ENCODE measurements at regions not wholly inside any gene's neighbourhood (a gene's known extent, or its start where the extent isn't known, plus 50 kb on each side); places are given as distances from the start of the nearest gene placed in this dataset.

GRCh38 chr10:6342096-6342685 is 139.5 kb downstream of the PFKFB3 start:
- no peak for DNase-seq (ENCODE audit: low spot score)

- no peak for DNase-seq (ENCODE audit: low spot score)
Observed at GRCh38 chr10:6343305-6344010, 140.7 kb downstream of the PFKFB3 start.

GRCh38 chr10:6345404-6345803 is 142.7 kb downstream of the PFKFB3 start:
- DNase-seq (ENCODE audit: low spot score), result no peak

- DNase-seq (ENCODE audit: low spot score), result no peak
Observed at GRCh38 chr10:6346631-6347030, 143.9 kb downstream of the PFKFB3 start.

GRCh38 chr10:6347391-6347951 is 144.7 kb downstream of the PFKFB3 start:
- DNase-seq (ENCODE audit: low spot score), result no peak

DNA sequence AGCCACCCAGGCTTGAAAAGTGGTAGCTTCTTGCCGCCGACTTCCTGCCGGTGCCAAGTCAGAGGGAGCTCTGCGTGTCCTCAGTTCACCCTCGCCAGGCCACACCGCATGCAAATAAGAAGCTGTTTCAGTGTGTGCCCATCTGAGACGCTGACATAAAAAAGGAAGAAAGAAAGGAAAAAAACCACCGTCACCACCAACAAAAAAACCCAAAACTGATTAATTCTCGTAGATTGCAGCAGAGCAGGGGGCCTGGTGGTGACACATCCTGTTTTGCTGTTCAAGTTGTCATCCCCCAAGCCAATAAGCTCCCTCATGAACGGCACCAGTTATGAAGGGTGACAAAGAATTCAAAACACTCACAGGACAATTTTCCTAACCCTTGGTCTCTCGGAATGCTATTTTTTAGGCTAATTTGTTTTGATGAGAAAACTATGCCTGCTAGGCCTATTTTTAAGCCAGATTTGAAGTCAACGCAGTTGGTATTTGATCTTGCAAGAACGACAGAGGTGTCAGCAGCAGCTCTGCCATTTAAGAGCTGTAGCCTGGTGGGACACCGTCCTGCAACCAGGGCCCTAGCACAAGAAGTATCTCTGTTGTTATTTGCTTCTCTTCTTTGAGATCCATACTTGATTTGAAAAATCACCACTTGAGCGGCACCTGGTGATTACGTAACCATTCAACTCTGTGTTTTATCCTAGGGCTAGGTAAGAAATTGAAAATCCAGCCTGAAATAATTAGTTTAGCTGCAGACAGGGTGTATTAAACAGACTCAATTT is 145.6 kb downstream of the PFKFB3 start:
- no peak for DNase-seq (ENCODE audit: low spot score)

GRCh38 chr10:6349846-6350535 is 147.3 kb downstream of the PFKFB3 start:
- no peak for DNase-seq (ENCODE audit: low spot score)

DNA sequence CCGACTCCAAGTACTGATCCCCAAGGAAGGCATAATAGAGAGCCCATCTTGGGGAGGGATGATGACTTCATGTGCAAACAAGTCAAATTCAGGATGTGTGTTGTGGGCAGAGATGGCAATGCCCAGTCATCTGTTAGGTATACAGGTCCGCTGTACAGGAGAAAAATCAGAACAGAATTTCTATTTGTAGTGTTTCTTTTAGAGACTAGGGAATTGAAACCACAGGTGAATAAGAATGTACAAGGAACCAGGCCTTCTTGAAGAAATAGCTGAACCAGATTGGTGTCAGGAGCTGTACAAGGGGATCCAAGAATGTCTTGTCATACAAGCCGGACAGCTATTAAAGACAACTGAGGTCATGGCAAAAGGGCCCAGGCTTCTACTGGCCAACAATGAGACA is 147.9 kb downstream of the PFKFB3 start:
- DNase-seq (ENCODE audit: low spot score), result no peak

- DNase-seq (ENCODE audit: low spot score), result no peak
Observed at GRCh38 chr10:6351495-6351894, 148.8 kb downstream of the PFKFB3 start.

GRCh38 chr10:6353526-6353925 is 150.8 kb downstream of the PFKFB3 start:
- DNase-seq (ENCODE audit: low spot score), result no peak

- DNase-seq (ENCODE audit: low spot score), result no peak
Observed at GRCh38 chr10:6354168-6354772, 151.5 kb downstream of the PFKFB3 start.

GRCh38 chr10:6356280-6356793 is 153.6 kb downstream of the PFKFB3 start:
- no peak for DNase-seq (ENCODE audit: low spot score)

GRCh38 chr10:6361869-6362268 is 159.1 kb downstream of the PFKFB3 start:
- no peak for DNase-seq (ENCODE audit: low spot score)

- DNase-seq (ENCODE audit: low spot score), result no peak
Observed at GRCh38 chr10:6362879-6363278, 160.1 kb downstream of the PFKFB3 start.

DNA sequence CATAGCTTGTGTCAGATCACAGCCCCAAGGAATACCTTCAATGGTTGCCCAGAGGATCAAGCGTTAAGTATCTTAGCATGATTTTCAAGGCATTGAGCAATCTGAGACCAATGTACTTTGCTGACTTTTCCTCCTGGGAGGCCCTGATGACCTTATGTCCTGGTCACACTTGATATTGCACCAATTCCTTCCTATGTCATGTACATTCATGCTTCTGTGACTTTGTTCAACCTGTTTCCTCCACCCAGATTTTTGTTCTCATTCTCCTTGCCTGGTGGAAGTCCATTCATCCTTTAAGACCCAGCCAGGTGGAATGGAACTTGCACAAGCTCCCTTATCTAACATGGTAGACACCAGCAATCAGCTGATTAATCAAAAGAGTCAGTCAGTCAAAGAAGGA is 160.8 kb downstream of the PFKFB3 start:
- no peak for DNase-seq (ENCODE audit: low spot score)

- no peak for DNase-seq (ENCODE audit: low spot score)
Observed at GRCh38 chr10:6364283-6364682, 161.6 kb downstream of the PFKFB3 start.

- DNase-seq (ENCODE audit: low spot score), result no peak
Observed at GRCh38 chr10:6364893-6365292, 162.2 kb downstream of the PFKFB3 start.

DNA sequence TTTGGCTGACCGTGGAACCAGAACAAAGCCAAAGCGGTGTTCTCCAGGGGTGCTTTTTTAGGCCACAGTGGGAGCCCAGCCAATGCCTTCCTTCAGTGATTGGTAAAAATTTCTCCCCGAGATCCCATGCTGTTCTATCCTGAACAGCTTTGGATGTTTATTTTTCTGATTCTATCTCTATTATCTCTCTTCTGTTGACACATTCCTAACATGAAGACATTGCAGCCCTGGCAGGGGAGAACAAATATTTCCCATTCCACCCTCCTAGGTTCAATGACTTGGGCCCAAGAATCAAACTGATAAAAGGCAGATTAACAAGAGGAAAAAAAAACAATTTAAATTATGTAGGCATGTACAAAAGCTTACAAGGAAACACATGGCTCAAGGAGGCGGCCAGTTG is 162.7 kb downstream of the PFKFB3 start:
- DNase-seq (ENCODE audit: low spot score), result no peak

Measured in COLO829 (cell line).